Endodermal cell (in vitro differentiated cells): ENCODE measurements at regions not wholly inside any gene's neighbourhood (a gene's known extent, or its start where the extent isn't known, plus 50 kb on each side); places are given as distances from the start of the nearest gene placed in this dataset.

Experiments used
- DNase-seq: peaks from one replicate; pipeline ENCODE4 v3.0.0-alpha.2; 2017
- H3K27ac ChIP-seq: 2 replicates; pipeline ENCODE4 v1.5.1; 2013; ENCODE audit warnings: mild to moderate bottlenecking, low read depth, low read length, moderate library complexity
- H3K27me3 ChIP-seq: 2 replicates; pipeline ENCODE4 v1.6.1; 2013; ENCODE audit warnings: mild to moderate bottlenecking, low read length, moderate library complexity; ENCODE audit not compliant: insufficient read depth, control insufficient read depth, poor library complexity, severe bottlenecking
- H3K36me3 ChIP-seq: 2 replicates; pipeline ENCODE4 v1.7.0; 2013; ENCODE audit warnings: mild to moderate bottlenecking, low read length, moderate library complexity; ENCODE audit not compliant: control insufficient read depth, insufficient read depth
- H3K4me1 ChIP-seq: one replicate; pipeline ENCODE4 v1.7.0; 2013; ENCODE audit warnings: low read length; ENCODE audit not compliant: control insufficient read depth, insufficient read depth
- H3K4me3 ChIP-seq: 2 replicates; pipeline ENCODE4 v1.5.1; 2013; ENCODE audit warnings: mild to moderate bottlenecking, low read length, moderate library complexity
- H3K9ac ChIP-seq: 2 replicates; pipeline ENCODE4 v1.6.1; 2013; ENCODE audit warnings: mild to moderate bottlenecking, low read length, moderate library complexity; ENCODE audit not compliant: poor library complexity, severe bottlenecking; ENCODE audit errors: extremely low read depth
- H3K9me3 ChIP-seq: 2 replicates; pipeline ENCODE4 v1.6.1; 2013; ENCODE audit warnings: mild to moderate bottlenecking, low read length, moderate library complexity; ENCODE audit not compliant: control insufficient read depth
- H3K27ac Mint-ChIP-seq: 2 replicates; pipeline ENCODE4 v1.8.0; 2020; ENCODE audit warnings: mixed read lengths
- H3K27me3 Mint-ChIP-seq: 2 replicates; pipeline ENCODE4 v1.8.0; 2021; ENCODE audit warnings: mild to moderate bottlenecking, mixed read lengths; ENCODE audit not compliant: insufficient read depth
- H3K36me3 Mint-ChIP-seq: 2 replicates; pipeline ENCODE4 v1.8.0; 2020; ENCODE audit warnings: low read depth, mixed read lengths
- H3K4me1 Mint-ChIP-seq: 2 replicates; pipeline ENCODE4 v1.8.0; 2020; ENCODE audit warnings: mixed read lengths
- H3K4me3 Mint-ChIP-seq: 2 replicates; pipeline ENCODE4 v1.8.0; 2020; ENCODE audit warnings: mild to moderate bottlenecking, moderate library complexity, mixed read lengths
- H3K9me3 Mint-ChIP-seq: 2 replicates; pipeline ENCODE4 v1.8.0; 2020; ENCODE audit warnings: mild to moderate bottlenecking, mixed read lengths
- CTCF ChIP-seq: fragments of 200-600 bp; sonication (generic); conservative IDR thresholded peaks from 2 replicates; pipeline ENCODE4 v1.5.0; 2021; ENCODE audit warnings: antibody characterized with exemption, mild to moderate bottlenecking
- WGBS, 2 experiments: methylation state at CpG; one replicate each; pipeline versions ENCODE4 v1.1.5 to v1.1.7; 2013; ENCODE audit warnings: missing lambda C conversion rate in 2 of 2, mixed read lengths in 1 of 2; ENCODE audit not compliant: insufficient coverage in 1 of 2, insufficient read length in 1 of 2; 5-methylcytosine and 5-hydroxymethylcytosine counted together

DNA sequence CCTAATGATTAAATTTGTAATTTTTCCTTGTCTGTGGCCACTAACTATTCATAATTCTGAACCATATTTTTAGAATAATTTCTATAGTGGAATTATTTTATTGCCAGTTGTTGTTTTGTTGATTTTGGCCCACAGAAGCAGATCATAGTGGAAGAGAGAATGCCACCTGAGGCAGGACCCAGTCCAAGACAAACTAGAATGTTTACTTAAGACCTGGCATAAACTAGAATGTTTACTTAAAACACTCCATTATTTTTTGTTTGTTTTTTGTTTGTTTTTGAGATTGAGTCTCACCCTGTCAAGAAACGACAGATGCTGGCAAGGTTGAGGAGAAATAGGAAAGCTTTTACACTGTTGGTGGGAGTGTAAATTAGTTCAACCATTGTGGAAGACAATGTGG lies 310.2 kb downstream of the MRPL39 start:
- Histone ChIP-seq H3K9ac (no peak overlapping the region), H3K4me1 (no peaks in the 10 kb centered on the region), H3K4me3 (no peak overlapping the region), H3K27me3 (no peaks in the 10 kb centered on the region), H3K36me3 (no peaks in the 10 kb centered on the region), H3K27ac (no peak overlapping the region), H3K9me3 (no peaks in the 10 kb centered on the region)
- no peak for TF ChIP-seq CTCF
- Mint-ChIP-seq H3K36me3 (no peaks in the 10 kb centered on the region), H3K4me1 (peaks cover 4% of the 10 kb centered on the region), H3K27ac (no peak overlapping the region), H3K4me3 (no peak overlapping the region), H3K9me3 (no peaks in the 10 kb centered on the region), H3K27me3 (no peaks in the 10 kb centered on the region)
- 95% methylated on average over 1 of the region's 1 CpG; no CpG with 5 or more reads in 1 of the 2 experiments for WGBS, 2 experiments
- no peak for DNase-seq

GRCh38 chr21:25296252-25296651 lies 311.0 kb downstream of the MRPL39 start:
- no peaks in the 10 kb centered on the region for H3K36me3 Mint-ChIP-seq
- Histone ChIP-seq H3K9me3 (no peaks in the 10 kb centered on the region), H3K27me3 (no peaks in the 10 kb centered on the region), H3K4me3 (no peak overlapping the region), H3K36me3 (no peaks in the 10 kb centered on the region), H3K27ac (no peak overlapping the region), H3K9ac (no peak overlapping the region), H3K4me1 (no peaks in the 10 kb centered on the region)
- no peak overlapping the region for H3K4me3 Mint-ChIP-seq
- no peak for TF ChIP-seq CTCF
- no peak overlapping the region for H3K27ac Mint-ChIP-seq
- peaks cover 4% of the 10 kb centered on the region for H3K4me1 Mint-ChIP-seq
- WGBS, 2 experiments: 89 to 90% methylated on average over 5 of the region's 5 CpGs
- no peaks in the 10 kb centered on the region for H3K9me3 Mint-ChIP-seq
- H3K27me3 Mint-ChIP-seq: no peaks in the 10 kb centered on the region
- no peak for DNase-seq

DNA sequence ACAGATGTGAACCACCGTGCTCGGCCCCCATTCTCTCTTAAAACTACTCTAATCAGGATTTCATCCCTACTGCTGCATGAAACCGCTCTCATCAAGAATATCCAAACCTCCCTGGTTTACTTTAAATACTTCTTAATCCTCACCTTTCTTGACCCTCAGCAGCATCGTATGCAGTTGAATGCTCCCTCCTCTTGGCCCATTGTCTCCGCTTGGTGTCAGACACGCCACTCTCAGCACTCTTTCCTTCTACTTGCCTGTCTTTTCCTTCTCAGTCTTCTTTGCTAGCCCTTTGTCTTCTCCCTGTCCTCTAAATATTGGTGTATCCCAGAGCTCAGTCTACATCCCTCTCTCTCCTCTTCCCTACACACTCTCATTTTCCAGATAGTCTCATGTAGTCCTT lies 314.9 kb downstream of the MRPL39 start:
- no peaks in the 10 kb centered on the region for H3K27me3 ChIP-seq

More for the DNA sequence above, 314.9 kb downstream of the MRPL39 start:
- H3K27ac Mint-ChIP-seq: no peak overlapping the region
- no peaks in the 10 kb centered on the region for H3K9me3 Mint-ChIP-seq
- H3K36me3 Mint-ChIP-seq: no peaks in the 10 kb centered on the region
- DNase-seq: no peak
- no peak for TF ChIP-seq CTCF
- Histone ChIP-seq H3K4me3 (no peak overlapping the region), H3K36me3 (no peaks in the 10 kb centered on the region), H3K4me1 (no peaks in the 10 kb centered on the region), H3K27ac (no peak overlapping the region), H3K9ac (no peak overlapping the region), H3K9me3 (no peaks in the 10 kb centered on the region)
- peaks cover 2% of the 10 kb centered on the region for H3K4me1 Mint-ChIP-seq
- no peaks in the 10 kb centered on the region for H3K27me3 Mint-ChIP-seq
- WGBS, 2 experiments: 81 to 94% methylated on average over 6 of the region's 6 CpGs
- no peak overlapping the region for H3K4me3 Mint-ChIP-seq
